AG09309 (cell line): ENCODE measurements at regions not wholly inside any gene's neighbourhood (a gene's known extent, or its start where the extent isn't known, plus 50 kb on each side); places are given as distances from the start of the nearest gene placed in this dataset.

ENCODE experiments used
- DNase-seq: peaks from one replicate; pipeline ENCODE4 v3.0.0-alpha.2; 2010; ENCODE audit warnings: low read depth
- H3K4me3 ChIP-seq: 2 replicates; pipeline ENCODE4 v1.5.1; 2011; ENCODE audit warnings: mild to moderate bottlenecking, low read depth, low read length, moderate library complexity; ENCODE audit not compliant: control insufficient read depth
- TF ChIP-seq, protein P1 (sequence below): IDR thresholded peaks from 2 replicates; pipeline ENCODE4 v1.5.1; 2011; ENCODE audit warnings: mild to moderate bottlenecking, low read depth, low read length, inconsistent platforms; ENCODE audit not compliant: insufficient read depth, control insufficient read depth; ENCODE audit errors: missing control alignments

DNA sequence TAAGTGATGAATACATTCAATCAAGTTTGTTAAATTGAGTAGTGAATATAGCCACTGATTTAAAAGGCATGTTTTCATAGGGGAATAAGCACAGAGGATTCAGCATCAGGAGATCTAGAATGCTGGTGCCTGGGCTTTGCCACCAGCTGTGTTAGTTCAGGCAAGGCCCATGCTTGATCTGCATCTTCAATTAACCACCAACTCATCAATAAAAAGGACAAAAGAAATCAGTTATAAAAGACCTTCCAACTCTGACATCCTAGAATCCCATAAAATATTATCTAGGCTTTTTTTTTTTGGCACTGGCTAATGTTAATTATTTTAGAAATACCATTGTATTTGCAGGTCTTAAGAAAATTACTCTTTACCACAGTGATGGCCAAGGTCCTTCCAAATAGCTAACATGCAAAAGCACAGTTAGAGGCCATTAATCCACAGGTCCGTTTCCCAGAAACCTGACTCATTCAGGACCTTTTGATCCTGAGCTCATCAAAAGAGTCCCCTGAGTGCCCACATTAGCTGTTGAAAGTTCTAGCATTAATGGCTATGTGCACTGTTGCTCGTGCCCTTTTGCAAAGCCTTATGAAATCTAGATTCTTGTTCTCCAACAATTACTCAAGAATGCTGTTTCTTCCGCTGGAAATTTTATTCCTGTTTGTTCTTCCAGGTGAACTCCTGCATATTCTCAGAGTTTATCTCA lies 170.0 kb downstream of the CYRIA start:
- DNase-seq: no peak
- H3K4me3 ChIP-seq: no peak overlapping the region
- TF ChIP-seq, protein P1, sequence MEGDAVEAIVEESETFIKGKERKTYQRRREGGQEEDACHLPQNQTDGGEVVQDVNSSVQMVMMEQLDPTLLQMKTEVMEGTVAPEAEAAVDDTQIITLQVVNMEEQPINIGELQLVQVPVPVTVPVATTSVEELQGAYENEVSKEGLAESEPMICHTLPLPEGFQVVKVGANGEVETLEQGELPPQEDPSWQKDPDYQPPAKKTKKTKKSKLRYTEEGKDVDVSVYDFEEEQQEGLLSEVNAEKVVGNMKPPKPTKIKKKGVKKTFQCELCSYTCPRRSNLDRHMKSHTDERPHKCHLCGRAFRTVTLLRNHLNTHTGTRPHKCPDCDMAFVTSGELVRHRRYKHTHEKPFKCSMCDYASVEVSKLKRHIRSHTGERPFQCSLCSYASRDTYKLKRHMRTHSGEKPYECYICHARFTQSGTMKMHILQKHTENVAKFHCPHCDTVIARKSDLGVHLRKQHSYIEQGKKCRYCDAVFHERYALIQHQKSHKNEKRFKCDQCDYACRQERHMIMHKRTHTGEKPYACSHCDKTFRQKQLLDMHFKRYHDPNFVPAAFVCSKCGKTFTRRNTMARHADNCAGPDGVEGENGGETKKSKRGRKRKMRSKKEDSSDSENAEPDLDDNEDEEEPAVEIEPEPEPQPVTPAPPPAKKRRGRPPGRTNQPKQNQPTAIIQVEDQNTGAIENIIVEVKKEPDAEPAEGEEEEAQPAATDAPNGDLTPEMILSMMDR: no peak

DNA sequence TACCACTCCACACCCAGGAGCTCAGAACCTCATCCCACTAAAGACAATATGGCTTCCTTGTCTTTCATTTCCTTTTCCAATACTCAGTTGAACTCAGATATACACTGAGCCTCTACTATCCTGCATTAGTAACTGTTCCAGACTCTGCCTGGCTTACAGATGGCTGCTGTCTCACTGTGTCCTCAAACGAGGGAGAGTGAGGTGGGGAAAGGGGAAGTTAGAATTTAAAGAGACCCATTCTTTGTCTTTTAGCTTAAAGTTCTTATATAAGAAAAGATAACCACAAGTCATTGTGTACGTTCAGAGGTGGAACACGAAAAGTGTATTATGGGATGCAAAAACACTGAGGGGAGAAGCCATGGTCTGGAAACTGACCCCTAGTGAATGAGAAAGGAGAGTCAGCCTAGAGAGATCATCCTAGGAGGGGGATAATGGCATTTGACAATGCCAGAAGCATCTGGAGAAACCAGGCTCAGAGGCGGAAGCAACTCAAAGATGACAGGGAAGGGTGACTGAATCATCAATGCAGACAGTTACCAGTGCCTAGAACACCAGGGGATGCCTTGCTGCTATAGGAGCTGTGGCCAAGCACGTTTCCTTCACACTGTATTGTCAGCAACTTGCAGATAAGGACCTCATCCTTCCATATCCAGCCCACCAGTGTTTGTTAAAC lies 170.7 kb downstream of the CYRIA start:
- no peak overlapping the region for H3K4me3 ChIP-seq
- TF ChIP-seq, protein P1: no peak
- no peak for DNase-seq

DNA sequence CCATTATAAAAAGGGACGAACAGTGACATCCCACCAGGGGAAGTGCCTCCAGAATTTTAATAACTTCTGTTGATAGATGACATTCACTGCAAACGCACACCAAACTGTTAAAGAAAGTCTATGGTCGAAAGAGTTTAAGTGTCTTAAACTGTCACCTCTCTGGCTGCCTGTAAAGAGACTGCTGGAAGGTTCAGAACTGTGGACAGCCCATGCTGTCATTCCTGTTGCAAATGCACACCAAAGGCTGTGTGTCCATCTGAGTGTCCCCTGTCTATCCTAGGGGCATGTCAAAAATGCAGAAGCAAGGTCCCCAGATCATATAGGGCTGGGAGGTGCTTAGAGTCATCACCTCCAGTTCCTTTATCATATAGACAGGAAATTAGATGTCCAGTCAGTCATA lies 171.8 kb downstream of the CYRIA start:
- DNase-seq: no peak
- TF ChIP-seq, protein P1: no peak

DNA sequence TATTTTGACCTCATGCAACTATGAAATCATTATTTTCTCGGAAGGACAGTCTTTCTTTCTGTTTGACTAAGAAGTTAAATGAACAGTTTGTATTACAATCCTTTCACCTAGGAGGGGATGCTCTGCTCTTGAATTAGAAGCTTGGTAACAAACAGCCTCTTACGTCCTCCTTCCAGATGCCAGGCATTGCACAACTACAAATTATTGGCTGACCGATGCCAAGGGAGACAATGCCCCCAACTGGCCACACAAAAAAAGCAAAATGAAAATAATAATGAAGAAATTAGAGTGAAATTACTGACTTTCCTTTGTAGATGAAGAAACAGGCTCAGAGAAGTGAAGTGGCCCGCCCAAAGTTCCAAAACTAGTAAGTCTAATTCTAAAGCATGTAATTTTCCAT lies 177.9 kb downstream of the CYRIA start:
- TF ChIP-seq, protein P1: no peak
- no peak for DNase-seq

More for the DNA sequence above, 171.8 kb downstream of the CYRIA start:
- H3K4me3 ChIP-seq: no peak overlapping the region

DNA sequence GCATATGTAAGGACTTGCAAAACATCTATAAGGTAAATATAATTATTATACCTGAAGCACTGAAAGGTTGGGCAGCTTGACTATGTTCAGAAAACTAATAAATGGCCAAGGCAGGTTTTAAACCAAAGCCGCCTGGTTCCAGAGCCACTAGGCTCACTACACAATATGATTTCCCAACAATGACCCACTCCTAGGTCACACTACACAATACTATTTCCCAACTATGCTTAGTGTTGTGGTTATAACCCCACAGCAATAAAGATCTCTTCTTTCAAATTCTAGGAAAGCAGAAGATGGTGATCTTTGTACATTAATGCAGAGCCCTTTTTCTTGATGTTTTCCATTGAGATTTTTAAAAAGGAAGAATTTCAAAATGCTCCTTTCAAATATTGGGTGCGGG lies 180.4 kb downstream of the CYRIA start:
- no peak overlapping the region for H3K4me3 ChIP-seq
- TF ChIP-seq, protein P1: no peak
- DNase-seq: no peak

More for the DNA sequence above, 177.9 kb downstream of the CYRIA start:
- H3K4me3 ChIP-seq: no peak overlapping the region

DNA sequence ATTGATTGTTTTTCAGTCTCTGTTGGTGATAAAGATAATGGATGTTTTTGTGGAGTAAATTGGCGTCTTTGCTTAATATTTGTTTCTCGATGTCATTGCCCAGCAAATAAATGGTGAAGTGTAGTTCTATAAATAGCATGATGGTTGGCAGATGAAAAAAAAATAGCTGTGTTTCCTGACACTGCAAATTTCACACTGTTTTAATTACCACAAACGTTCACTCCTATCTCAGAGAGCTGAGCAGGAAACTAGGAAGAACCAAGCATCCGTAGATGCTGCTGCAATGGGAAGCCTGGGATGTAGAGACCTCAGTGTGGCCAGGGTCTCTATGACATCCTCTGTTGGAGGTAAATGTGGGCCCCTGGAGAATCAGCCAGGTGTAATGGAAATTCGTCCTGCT lies 183.2 kb downstream of the CYRIA start:
- no peak for DNase-seq
- H3K4me3 ChIP-seq: no peak overlapping the region
- TF ChIP-seq, protein P1: no peak
